Trophoblast cell (in vitro differentiated cells and primary cell): ENCODE measurements at regions not wholly inside any gene's neighbourhood (a gene's known extent, or its start where the extent isn't known, plus 50 kb on each side); places are given as distances from the start of the nearest gene placed in this dataset.
"Not testable (repeated sequence)": the region's sequence is repeated elsewhere in the genome, so short reads cannot be mapped to it uniquely, and the experiment has no call there.

Experiments used
- DNase-seq, 2 donors: peaks; one replicate each; pipeline ENCODE4 v3.0.0-alpha.2; 2016
- H2AFZ ChIP-seq: 2 replicates; pipeline ENCODE4 v1.6.1; 2013; ENCODE audit warnings: low read length, moderate library complexity, mild to moderate bottlenecking; ENCODE audit not compliant: insufficient read depth, poor library complexity
- H2AK5ac ChIP-seq: 2 replicates; pipeline ENCODE4 v1.6.1; 2013; ENCODE audit warnings: mild to moderate bottlenecking, low read length
- H2BK120ac ChIP-seq: 2 replicates; pipeline ENCODE4 v1.6.1; 2013; ENCODE audit warnings: low read length, mild to moderate bottlenecking, moderate library complexity; ENCODE audit not compliant: insufficient read depth, poor library complexity
- H2BK12ac ChIP-seq: 2 replicates; pipeline ENCODE4 v1.6.1; 2013; ENCODE audit warnings: mild to moderate bottlenecking, low read length, moderate library complexity
- H2BK5ac ChIP-seq: 2 replicates; pipeline ENCODE4 v1.6.1; 2013; ENCODE audit warnings: low read length, low read depth, moderate library complexity, mild to moderate bottlenecking; ENCODE audit not compliant: poor library complexity
- H3K14ac ChIP-seq: 2 replicates; pipeline ENCODE4 v1.6.1; 2013; ENCODE audit warnings: mild to moderate bottlenecking, low read length
- H3K18ac ChIP-seq: 2 replicates; pipeline ENCODE4 v1.6.1; 2013; ENCODE audit warnings: mild to moderate bottlenecking, low read length
- H3K23ac ChIP-seq: 2 replicates; pipeline ENCODE4 v1.6.1; 2013; ENCODE audit warnings: low read length
- H3K27ac ChIP-seq: 2 replicates; pipeline ENCODE4 v1.5.1; 2013; ENCODE audit warnings: low read depth, mild to moderate bottlenecking, inconsistent platforms, low read length, moderate library complexity
- H3K27me3 ChIP-seq: 2 replicates; pipeline ENCODE4 v1.6.1; 2013; ENCODE audit warnings: inconsistent platforms, mild to moderate bottlenecking, low read length, moderate library complexity; ENCODE audit not compliant: insufficient read depth
- H3K36me3 ChIP-seq, 2 experiments: 1 replicate in 1 of 2; 2 replicates in 1 of 2; pipeline ENCODE4 v1.6.1; 2013; ENCODE audit warnings: low read length in 2 of 2, mild to moderate bottlenecking in 2 of 2, moderate library complexity in 1 of 2; ENCODE audit not compliant: insufficient read depth in 2 of 2, control insufficient read depth in 1 of 2
- H3K4ac ChIP-seq: 2 replicates; pipeline ENCODE4 v1.6.1; 2013; ENCODE audit warnings: low read depth, mild to moderate bottlenecking, low read length, moderate library complexity
- H3K4me1 ChIP-seq, 2 experiments: 1 replicate in 1 of 2; 2 replicates in 1 of 2; pipeline ENCODE4 v1.6.1; 2013; ENCODE audit warnings: low read length in 2 of 2, mild to moderate bottlenecking in 2 of 2, moderate library complexity in 1 of 2; ENCODE audit not compliant: insufficient read depth in 2 of 2, control insufficient read depth in 1 of 2
- H3K4me2 ChIP-seq: 2 replicates; pipeline ENCODE4 v1.6.1; 2013; ENCODE audit warnings: inconsistent platforms, mild to moderate bottlenecking, low read length, moderate library complexity
- H3K4me3 ChIP-seq: 2 replicates; pipeline ENCODE4 v1.5.1; 2013; ENCODE audit warnings: mild to moderate bottlenecking, low read depth, low read length, inconsistent platforms
- H3K79me1 ChIP-seq: one replicate; pipeline ENCODE4 v1.6.1; 2013; ENCODE audit warnings: low read length
- H3K79me2 ChIP-seq: 2 replicates; pipeline ENCODE4 v1.6.1; 2013; ENCODE audit warnings: low read length, mild to moderate bottlenecking; ENCODE audit not compliant: control insufficient read depth, insufficient read depth, poor library complexity
- H3K9ac ChIP-seq: 2 replicates; pipeline ENCODE4 v1.6.1; 2013; ENCODE audit warnings: mild to moderate bottlenecking, low read length
- H3K9me3 ChIP-seq: 2 replicates; pipeline ENCODE4 v1.6.1; 2013; ENCODE audit warnings: low read depth, mild to moderate bottlenecking, control low read depth, inconsistent platforms, low read length; ENCODE audit not compliant: insufficient read depth
- H4K12ac ChIP-seq: 2 replicates; pipeline ENCODE4 v1.6.1; 2013; ENCODE audit warnings: low read depth, mild to moderate bottlenecking, low read length, moderate library complexity
- H4K8ac ChIP-seq: 2 replicates; pipeline ENCODE4 v1.6.1; 2013; ENCODE audit warnings: low read depth, mild to moderate bottlenecking, low read length, moderate library complexity
- H4K91ac ChIP-seq: one replicate; pipeline ENCODE4 v1.6.1; 2013; ENCODE audit warnings: low read depth, mild to moderate bottlenecking, low read length, moderate library complexity
- WGBS: extraction: QIAGEN DNeasy Blood & Tissue Kit; methylation state at CpG from one replicate; pipeline ENCODE4 v1.1.7; 2013; ENCODE audit warnings: missing lambda C conversion rate; ENCODE audit not compliant: insufficient read length, insufficient coverage; ENCODE audit errors: extremely low coverage; 5-methylcytosine and 5-hydroxymethylcytosine counted together

DNA sequence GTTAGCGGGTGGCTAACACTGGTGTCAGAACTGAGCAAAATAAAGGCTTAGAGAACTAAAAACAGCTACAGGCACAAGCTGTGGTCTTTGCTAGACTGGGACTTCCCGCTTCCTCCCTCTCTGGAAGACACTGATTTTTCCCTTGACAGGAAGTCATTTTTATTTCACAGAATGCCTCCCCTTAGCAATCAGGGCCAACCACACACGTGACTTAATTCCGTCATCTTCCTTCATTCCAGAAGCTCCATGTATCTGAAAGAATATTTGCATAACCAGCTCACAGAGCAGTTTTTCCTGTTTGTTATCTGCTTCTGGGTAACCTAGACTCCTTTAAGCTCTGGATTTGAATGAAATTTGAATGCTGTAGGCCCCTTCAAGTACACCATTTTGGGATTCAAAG lies 327.5 kb upstream of the FRG1 start:
- no CpG with 5 or more reads among the region's 4 CpGs for WGBS

DNA sequence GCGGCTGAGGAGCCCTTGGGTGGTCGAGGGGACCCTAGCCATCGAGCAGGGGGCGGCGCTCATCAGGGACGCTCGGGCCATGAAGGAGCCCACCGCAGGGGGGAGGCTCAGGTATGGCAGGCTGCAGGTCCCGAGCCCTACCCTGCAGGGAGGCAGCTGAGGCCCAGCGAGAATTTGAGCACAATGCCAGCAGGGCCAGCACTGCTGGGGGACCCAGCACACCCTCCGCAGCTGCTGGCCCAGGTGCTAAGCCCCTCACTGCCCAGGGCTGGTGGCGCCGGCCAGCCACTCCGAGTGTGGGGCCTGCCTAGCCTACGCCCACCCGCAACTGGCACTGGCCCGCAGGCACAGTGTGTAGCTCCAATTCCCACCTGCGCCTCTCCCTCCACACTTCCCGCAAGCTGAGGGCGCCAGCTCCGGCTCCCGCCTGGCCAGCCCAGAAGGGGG lies 325.4 kb upstream of the FRG1 start:
- Histone ChIP-seq H3K27ac (no peak overlapping the region), H3K36me3 (no peaks in the 10 kb centered on the region), H2BK120ac (no peak overlapping the region), H3K14ac (no peak overlapping the region), H4K91ac (no peak overlapping the region), H2BK5ac (no peak overlapping the region), H3K9me3 (peaks cover 9% of the 10 kb centered on the region), H3K4me3 (no peak overlapping the region), H3K18ac (no peak overlapping the region), H3K4ac (no peak overlapping the region), H2BK12ac (no peak overlapping the region), H3K79me1 (no peaks in the 10 kb centered on the region), H2AK5ac (no peak overlapping the region), H3K9ac (no peak overlapping the region), H3K79me2 (no peaks in the 10 kb centered on the region), H3K27me3 (no peaks in the 10 kb centered on the region), H4K8ac (no peak overlapping the region), H3K4me2 (no peak overlapping the region), H2AFZ (no peak overlapping the region), H4K12ac (no peak overlapping the region), H3K4me1 (peaks cover 0 to 4% of the 10 kb centered on the region in 2 experiments), H3K23ac (no peak overlapping the region)
- no CpG with 5 or more reads among the region's 22 CpGs for WGBS
- no peak for DNase-seq

More for the DNA sequence above, 327.5 kb upstream of the FRG1 start:
- Histone ChIP-seq H3K23ac (no peak overlapping the region), H3K36me3 (no peaks in the 10 kb centered on the region), H3K4me2 (no peak overlapping the region), H3K79me1 (no peaks in the 10 kb centered on the region), H3K4ac (no peak overlapping the region), H3K79me2 (no peaks in the 10 kb centered on the region), H3K9me3 (peaks cover 9% of the 10 kb centered on the region), H2BK12ac (no peak overlapping the region), H2BK120ac (no peak overlapping the region), H4K91ac (peak overlapping the region; percentile 5), H3K27ac (no peak overlapping the region), H3K18ac (no peak overlapping the region), H3K4me3 (no peak overlapping the region), H4K12ac (no peak overlapping the region), H2AFZ (no peak overlapping the region), H4K8ac (peak overlapping the region; percentile 67), H3K14ac (peak overlapping the region; percentile 66), H3K27me3 (no peaks in the 10 kb centered on the region), H2AK5ac (no peak overlapping the region), H3K4me1 (peaks cover 0 to 4% of the 10 kb centered on the region in 2 experiments), H2BK5ac (no peak overlapping the region), H3K9ac (no peak overlapping the region)
- peak; percentile 15 to 47 for DNase-seq

DNA sequence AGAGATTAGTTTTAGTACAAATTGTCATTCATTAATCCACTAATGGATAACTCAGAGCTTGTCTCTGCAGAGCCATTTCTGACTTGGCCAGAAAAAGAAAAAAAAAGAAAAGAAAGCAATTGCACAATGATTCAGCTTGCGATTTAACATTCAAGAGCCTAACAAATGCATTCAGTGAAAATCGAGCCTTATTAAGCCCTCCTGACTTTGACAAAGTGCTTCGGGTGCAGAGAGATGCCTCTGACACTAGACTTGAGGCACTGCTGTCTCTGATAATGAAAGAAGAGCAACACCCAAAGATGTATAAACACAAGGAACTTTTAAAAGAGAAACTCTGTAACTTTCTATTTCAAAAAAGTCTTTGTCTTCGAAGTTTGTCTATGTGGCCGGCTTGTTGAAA lies 322.9 kb upstream of the FRG1 start:
- H3K27ac ChIP-seq, H3K18ac ChIP-seq, H3K79me2 ChIP-seq, DNase-seq, H2BK5ac ChIP-seq, H3K79me1 ChIP-seq, H2AK5ac ChIP-seq, H4K8ac ChIP-seq, H2BK120ac ChIP-seq, H2BK12ac ChIP-seq, H4K12ac ChIP-seq, H2AFZ ChIP-seq, H3K4me1 ChIP-seq, H3K27me3 ChIP-seq, H3K4ac ChIP-seq, H3K4me2 ChIP-seq, H3K4me3 ChIP-seq, H3K23ac ChIP-seq, H3K36me3 ChIP-seq, H4K91ac ChIP-seq, H3K9me3 ChIP-seq, H3K9ac ChIP-seq, H3K14ac ChIP-seq: not testable (repeated sequence)
- no CpG with 5 or more reads among the region's 5 CpGs for WGBS

DNA sequence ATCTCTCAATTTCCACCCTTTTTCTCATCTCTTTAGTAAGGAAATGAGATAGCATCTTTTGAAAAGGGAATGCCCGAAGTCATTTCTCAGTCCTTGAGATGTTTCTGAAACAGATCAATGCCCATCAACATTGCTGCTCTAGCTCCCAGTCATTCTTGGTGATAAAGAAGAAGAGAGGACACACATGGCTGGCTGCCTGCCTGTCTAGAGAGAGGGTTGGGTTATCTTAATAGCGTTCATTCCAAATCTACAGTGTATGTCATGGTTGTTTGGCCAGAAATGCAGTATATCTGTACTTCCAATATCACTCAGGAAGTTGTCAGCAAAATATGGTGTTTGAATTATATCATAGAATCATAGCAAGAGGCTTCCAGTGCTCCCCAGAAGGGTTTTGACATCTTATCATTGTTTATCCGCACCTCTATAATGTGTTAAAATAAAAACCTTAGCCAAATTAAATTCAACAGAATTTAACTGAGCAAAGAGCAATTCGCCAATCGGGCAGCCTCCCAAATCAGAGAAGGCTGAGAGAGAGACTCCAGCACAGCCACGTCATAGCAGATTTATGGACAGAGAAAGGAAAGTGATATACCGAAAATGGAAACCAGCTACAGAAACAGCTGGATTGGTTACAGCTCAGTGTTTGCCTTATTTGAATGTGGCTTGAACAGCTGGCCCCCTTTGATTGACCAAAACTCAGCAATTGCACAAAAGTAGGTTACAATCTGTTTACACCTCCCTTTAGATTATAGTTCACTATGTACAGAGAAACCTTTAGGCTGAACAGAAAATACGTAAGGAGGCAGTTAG lies 321.0 kb upstream of the FRG1 start:
- H4K91ac ChIP-seq, H3K23ac ChIP-seq: not testable (repeated sequence)

More for the DNA sequence above, 321.0 kb upstream of the FRG1 start:
- H3K9me3 ChIP-seq, H3K79me2 ChIP-seq, H2BK120ac ChIP-seq, H2AFZ ChIP-seq, DNase-seq, H3K4me1 ChIP-seq, H3K9ac ChIP-seq, H3K27ac ChIP-seq, H3K4me3 ChIP-seq, H3K79me1 ChIP-seq, H2BK5ac ChIP-seq, H3K4ac ChIP-seq, H3K27me3 ChIP-seq, H4K8ac ChIP-seq, H3K4me2 ChIP-seq, H3K14ac ChIP-seq, H3K36me3 ChIP-seq, H2AK5ac ChIP-seq, H4K12ac ChIP-seq, H3K18ac ChIP-seq, H2BK12ac ChIP-seq: not testable (repeated sequence)
- no CpG with 5 or more reads among the region's 8 CpGs for WGBS
